ENCODE measurements at regions not wholly inside any gene's neighbourhood (a gene's known extent, or its start where the extent isn't known, plus 50 kb on each side); places are given as distances from the start of the nearest gene placed in this dataset.

- BruUV-seq (replicated peaks) = no TSS peak
- no peak for ATAC-seq (ENCODE audit: low read depth)
- Histone ChIP-seq H3K9me1 (ENCODE audit: insufficient read depth, low read length) (peaks cover 9% of the 10 kb centered on the region), H2BK20ac (ENCODE audit: low read depth, low read length) (no peak overlapping the region), H3K36me3 (ENCODE audit: control insufficient read depth, insufficient read depth, low read length) (no peaks in the 10 kb centered on the region), H3K18ac (ENCODE audit: low read depth, low read length) (no peak overlapping the region), H3K79me1 (ENCODE audit: low read depth in 1 of 2, low read length in 2 of 2) (no peaks in the 10 kb centered on the region), H2BK15ac (ENCODE audit: low read depth, low read length) (no peak overlapping the region), H3K4me1 (ENCODE audit: control insufficient read depth, insufficient read depth, low read length) (peaks cover 12% of the 10 kb centered on the region), H2BK5ac (ENCODE audit: low read depth, low read length, poor library complexity, severe bottlenecking) (no peak overlapping the region), H2AFZ (replicated peaks; ENCODE audit: low read length, poor library complexity) (no peak overlapping the region), H3K14ac (replicated peaks; ENCODE audit: low read depth, low read length) (no peak overlapping the region), H2BK120ac (ENCODE audit: low read depth, low read length) (no peak overlapping the region), H3K9me3 (ENCODE audit: control insufficient read depth, insufficient read depth, low read length) (no peaks in the 10 kb centered on the region), H3K27ac (ENCODE audit: insufficient read depth, low read length) (no peak overlapping the region), H3K23ac (ENCODE audit: low read depth, low read length) (no peak overlapping the region), H2AK5ac (ENCODE audit: low read depth, low read length) (peak overlapping the region; percentile 3; the same call in 1 of the 2 replicates), H4K20me1 (ENCODE audit: insufficient read depth, low read length) (no peaks in the 10 kb centered on the region), H3K27me3 (ENCODE audit: control insufficient read depth, insufficient read depth, low read length) (no peaks in the 10 kb centered on the region), H4K91ac (ENCODE audit: insufficient read depth, low read depth, low read length) (no peak overlapping the region), H4K8ac (ENCODE audit: low read depth in 2 of 2, low read length in 2 of 2) (no peak overlapping the region), H3K9ac (ENCODE audit: low read depth, low read length) (no peak overlapping the region), H3K4me3 (ENCODE audit: insufficient read depth, low read depth, low read length) (no peak overlapping the region), H3K4me2 (ENCODE audit: low read depth, low read length) (no peak overlapping the region), H4K5ac (ENCODE audit: low read depth, low read length) (no peak overlapping the region), H3K4ac (ENCODE audit: low read depth, low read length) (no peak overlapping the region), H2AK9ac (replicated peaks; ENCODE audit: low read depth, low read length, poor library complexity) (no peak overlapping the region), H3K56ac (ENCODE audit: extremely low read depth, insufficient read depth, low read length) (no peak overlapping the region)
- intact Hi-C loops (cut with micrococcal nuclease) = loop anchor here (5.0 kb wide), 3 partner anchors 42 to 57 kb away; no protein-coding TSS in a partner anchor
- no peak for DNase-seq
- CTCF ChIA-PET = interaction anchor here (1.2 kb wide), 1 partner anchor 23 kb away, joined by 3 read pairs; no protein-coding TSS in a partner anchor
- dilution Hi-C loops (cut with HindIII; ENCODE audit: low sequenced_read_pairs, unreplicated experiment) = no loop called here
- in situ Hi-C loops (cut with MboI; ENCODE audit: low sequenced_read_pairs) = no loop called here
- POLR2A ChIA-PET (ENCODE audit: unreplicated experiment) = no interaction called here
- no peak for TF ChIP-seq FOS (IDR thresholded peaks at IDR 0.05; ENCODE audit: low read depth, low read length)
- TF ChIP-seq SMC3 (IDR thresholded peaks at IDR 0.05; ENCODE audit: low read depth, low read length) = no peak
- TF ChIP-seq POLR2A (IDR thresholded peaks at IDR 0.05; ENCODE audit: low read depth, low read length) = no peak
- TF ChIP-seq CEBPB (IDR thresholded peaks at IDR 0.05; ENCODE audit: low read depth, low read length) = no peak
- TF ChIP-seq NFE2L2 (IDR thresholded peaks at IDR 0.05; ENCODE audit: low read depth, low read length) = no peak
- no peak for TF ChIP-seq RAD21 (IDR thresholded peaks at IDR 0.05; ENCODE audit: low read length)
- TF ChIP-seq MAFK (IDR thresholded peaks at IDR 0.05; ENCODE audit: low read depth, low read length) = no peak
- TF ChIP-seq, protein P1, sequence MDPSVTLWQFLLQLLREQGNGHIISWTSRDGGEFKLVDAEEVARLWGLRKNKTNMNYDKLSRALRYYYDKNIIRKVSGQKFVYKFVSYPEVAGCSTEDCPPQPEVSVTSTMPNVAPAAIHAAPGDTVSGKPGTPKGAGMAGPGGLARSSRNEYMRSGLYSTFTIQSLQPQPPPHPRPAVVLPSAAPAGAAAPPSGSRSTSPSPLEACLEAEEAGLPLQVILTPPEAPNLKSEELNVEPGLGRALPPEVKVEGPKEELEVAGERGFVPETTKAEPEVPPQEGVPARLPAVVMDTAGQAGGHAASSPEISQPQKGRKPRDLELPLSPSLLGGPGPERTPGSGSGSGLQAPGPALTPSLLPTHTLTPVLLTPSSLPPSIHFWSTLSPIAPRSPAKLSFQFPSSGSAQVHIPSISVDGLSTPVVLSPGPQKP (IDR thresholded peaks at IDR 0.05; ENCODE audit: borderline replicate concordance, low read depth, low read length) = no peak
- TF ChIP-seq CTCF (conservative IDR thresholded peaks at IDR 0.05; ENCODE audit: low read depth, low read length) = no peak
- TF ChIP-seq USF2 (IDR thresholded peaks at IDR 0.05; ENCODE audit: low read depth, low read length) = no peak
- TF ChIP-seq CHD1 (IDR thresholded peaks at IDR 0.05; ENCODE audit: low read depth, low read length) = no peak
- TF ChIP-seq RCOR1 (IDR thresholded peaks at IDR 0.05; ENCODE audit: insufficient replicate concordance, low read length) = no peak
- no peak for TF ChIP-seq RFX5 (IDR thresholded peaks at IDR 0.05; ENCODE audit: low read depth, low read length)
- TF ChIP-seq MXI1 (IDR thresholded peaks at IDR 0.05; ENCODE audit: borderline replicate concordance, low read depth, low read length) = no peak
- TF ChIP-seq BHLHE40 (IDR thresholded peaks at IDR 0.05; ENCODE audit: low read depth, low read length) = no peak
- WGBS, 2 experiments (ENCODE audit: extremely low coverage in 2 of 2, insufficient read length in 1 of 2) = no CpG with 5 or more reads among the region's 1 CpG
Measured at GRCh38 chr2:64809216-64809615, 155.5 kb upstream of the SERTAD2 start.

All from IMR-90 (cell line).